ENCODE measurements at regions not wholly inside any gene's neighbourhood (a gene's known extent, or its start where the extent isn't known, plus 50 kb on each side); places are given as distances from the start of the nearest gene placed in this dataset.

DNA sequence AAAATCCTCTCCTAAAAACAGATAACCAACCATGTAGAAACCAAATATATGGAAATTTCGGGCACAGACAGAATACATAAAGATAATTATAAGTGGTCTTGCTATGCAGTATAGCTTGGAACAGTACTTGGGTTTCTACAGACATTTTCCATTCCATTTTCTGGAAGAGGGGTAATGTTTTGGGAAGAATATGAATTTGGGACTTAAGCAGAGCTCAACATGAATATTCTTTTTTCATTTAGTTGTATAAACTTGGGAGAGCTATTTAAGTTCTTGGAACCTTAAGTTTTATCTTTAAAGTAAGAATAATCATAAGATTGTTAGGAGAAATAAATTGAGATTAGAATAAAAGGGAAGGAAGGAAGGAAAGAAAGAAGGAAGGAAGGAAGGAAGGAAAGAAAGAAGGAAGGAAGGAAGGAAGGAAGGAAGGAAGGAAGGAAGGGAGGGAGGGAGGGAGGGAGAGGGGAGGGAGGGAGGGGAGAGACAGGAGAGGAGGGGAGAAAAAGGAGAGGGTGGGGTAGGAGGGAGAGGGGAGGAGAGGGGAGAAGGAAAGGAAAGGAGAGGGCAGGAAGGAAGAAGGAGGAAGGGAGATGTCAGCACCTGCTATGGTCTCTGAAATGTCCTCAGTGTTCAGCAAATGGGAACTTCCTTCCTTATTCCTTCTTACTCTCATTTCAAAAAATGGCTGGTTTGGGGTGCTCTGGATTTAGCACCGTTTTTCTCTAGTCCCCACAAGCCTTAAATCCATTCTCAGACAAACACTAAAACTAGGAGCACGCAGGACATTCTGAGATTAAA, 248.3 kb downstream of the LY86 start:
- no peak for DNase-seq (ENCODE audit: low spot score)
- no peak for FAIRE-seq

DNA sequence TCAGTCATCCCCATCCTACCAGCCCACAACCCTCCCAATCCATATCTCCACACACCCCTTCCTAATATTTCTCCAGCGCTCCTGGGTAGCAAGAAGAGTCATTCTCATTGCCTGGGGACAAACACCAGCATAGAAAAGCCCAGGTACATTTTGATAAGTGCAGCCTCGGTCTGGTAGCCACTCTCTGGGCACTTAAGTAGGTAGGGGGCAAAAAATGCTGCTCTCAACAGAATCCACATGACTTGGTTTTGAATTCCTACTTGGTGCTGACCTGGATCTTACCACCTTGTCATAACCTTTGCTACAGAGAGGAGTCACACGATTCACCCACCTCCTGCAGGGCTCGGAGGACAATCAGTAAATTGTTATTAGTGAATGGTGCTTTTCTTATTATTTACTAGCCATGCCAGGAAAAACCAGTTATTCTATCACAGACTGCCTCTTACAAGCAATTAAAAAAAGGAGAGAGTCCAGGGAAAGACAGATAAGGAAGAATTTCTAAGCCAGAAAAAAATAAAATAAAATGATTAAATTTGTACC, 249.1 kb downstream of the LY86 start:
- no peak for DNase-seq (ENCODE audit: low spot score)

DNA sequence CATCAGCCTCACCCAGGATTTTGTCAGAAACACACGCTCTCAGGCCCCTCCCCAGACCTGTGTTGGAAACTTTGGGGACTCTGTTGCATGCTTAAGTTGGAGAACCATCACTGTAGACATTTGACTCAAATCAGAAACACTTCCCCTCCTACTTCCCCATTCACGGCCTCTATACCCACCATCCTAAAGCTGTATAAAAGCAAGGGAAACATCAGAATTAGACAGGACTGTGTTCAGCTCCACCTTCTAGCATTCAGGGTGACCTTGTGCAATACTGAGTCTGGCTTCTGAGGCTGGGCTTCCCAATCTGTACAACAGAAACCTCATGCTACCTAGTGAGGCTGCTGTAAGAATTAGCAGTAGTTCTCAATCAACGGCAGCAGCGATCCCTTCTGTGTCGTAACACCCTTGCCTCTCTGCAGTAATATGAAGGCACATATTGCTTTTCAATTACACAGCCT, 252.3 kb downstream of the LY86 start:
- FAIRE-seq (no peak), DNase-seq (ENCODE audit: low spot score) (no peak)

More for the DNA sequence above, 249.1 kb downstream of the LY86 start:
- FAIRE-seq, result no peak

DNA sequence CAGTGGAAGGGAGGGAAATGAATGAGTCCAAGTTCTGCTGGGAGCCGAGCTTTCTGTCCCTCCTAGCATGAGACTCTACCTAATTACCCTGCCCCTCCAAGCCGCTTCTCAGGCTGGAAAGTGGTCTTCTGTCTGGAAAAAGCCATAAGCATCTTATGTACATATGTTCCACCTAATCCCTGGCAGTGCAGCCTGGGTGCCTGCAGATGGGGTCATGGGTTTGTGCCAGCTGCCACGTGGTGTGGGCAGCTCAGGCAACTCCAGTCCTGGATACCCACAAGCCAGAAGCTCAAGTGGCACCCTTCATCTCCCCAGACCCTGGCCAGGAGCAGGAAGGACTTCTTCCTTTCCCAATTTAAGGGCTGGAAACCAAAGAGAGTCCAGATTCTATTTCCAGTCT, 253.1 kb downstream of the LY86 start:
- DNase-seq (ENCODE audit: low spot score) (no peak), FAIRE-seq (no peak)

DNA sequence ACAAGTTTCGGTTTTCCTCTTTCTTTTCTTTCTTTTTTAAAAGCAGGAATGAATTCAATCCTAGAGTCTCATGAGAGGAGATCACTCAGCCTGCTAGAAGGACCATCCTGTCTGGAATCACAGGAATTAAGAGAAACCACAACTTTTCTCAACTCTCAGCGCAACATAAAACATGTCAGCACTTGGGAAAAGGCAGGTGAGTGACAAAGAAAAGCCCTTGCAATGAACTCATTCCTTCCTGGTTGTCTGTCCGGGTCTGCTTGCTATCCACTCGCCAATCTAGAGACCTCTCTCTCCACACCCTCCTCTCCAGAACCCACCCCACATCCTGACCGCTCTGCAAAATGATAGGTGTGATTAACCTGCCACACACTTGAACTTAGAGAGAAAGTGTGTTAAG, 253.8 kb downstream of the LY86 start:
- DNase-seq (ENCODE audit: low spot score) (peak; percentile 11), FAIRE-seq (no peak)

DNA sequence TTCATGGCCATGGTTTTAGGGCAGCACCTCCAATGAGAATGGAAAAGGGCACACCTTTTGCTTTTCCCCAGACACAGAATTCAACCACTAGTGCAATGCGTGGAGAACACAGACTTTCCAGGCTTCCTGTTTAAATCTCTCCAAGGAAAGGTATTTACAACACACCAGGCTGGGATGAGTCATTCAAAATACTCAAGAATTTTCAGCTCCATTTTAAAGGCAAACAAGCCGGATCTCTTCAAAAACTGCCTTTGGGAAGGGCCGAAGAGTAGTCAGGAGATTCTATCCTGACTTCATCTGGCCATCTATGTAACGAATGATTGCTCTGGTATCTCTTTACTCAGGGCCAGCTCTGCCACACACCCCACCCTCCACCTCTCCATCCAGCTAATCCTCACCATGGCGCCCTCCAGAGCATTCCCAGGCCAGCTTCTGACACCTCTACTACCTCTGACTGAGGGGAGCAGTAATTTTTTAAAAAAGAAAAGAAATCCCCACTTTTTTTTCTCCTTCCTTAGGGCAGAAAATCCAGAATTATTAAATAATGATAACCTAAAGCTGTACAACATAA, 254.6 kb downstream of the LY86 start:
- FAIRE-seq (no peak), DNase-seq (ENCODE audit: low spot score) (peak; percentile 62)

DNA sequence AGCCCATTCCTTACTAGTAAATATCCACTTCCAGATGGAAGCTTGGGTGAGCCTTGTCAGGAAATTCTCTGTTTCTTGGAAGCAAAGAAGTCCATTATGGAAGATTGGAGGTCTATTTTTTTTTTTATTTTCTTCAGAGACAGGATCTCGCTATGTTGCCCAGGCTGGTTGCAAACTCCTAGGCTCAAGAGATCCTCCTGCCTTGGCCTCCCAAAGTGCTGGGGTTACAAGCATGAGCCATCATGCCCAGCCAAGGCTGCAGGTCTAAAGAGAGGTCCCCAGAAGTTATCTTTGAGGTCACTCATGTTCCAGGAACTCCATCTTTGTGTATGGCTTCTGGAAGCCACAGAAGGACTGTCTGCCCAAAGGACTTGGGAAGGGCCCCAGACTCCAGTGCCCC, 255.3 kb downstream of the LY86 start:
- no peak for DNase-seq (ENCODE audit: low spot score)
- FAIRE-seq, result no peak

DNA sequence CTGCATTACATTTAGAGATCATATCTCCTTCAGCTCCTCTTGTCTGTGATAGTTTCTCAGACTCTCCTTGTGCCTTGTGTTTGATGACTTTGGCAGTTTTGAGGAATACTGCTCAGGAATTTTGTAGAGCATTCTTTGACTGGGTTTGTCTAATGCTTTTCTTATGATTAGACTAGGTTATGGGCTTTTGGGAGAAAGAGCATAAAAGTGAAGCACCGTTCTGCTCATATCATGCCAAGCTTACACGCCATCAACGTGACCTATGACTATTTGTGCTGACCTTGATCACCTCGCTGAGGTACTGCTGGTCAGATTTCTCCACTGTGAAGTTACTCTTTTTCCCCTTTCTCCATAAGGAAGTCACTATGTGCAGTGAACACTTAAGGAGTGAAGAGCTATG, 256.0 kb downstream of the LY86 start:
- DNase-seq (ENCODE audit: low spot score) (no peak), FAIRE-seq (no peak)

DNA sequence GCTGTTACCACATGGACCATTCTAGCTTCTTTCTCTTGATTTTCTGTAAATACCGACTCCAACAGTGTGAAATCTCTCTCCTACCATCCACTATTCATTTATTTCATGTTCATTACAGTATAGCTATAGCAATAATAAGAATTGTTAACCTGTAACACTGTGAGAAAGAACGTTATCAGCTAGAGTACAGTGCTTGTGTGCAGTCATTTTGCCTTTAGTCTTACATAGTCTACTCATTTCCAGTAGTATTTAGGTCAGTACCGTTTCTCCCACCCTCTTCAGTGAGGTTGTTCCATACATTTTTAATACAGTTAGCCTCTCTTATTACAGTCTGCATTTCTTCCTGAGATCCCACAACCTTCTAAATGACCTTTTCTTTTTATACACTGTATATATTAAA, 257.1 kb downstream of the LY86 start:
- FAIRE-seq (no peak), DNase-seq (ENCODE audit: low spot score) (no peak)

DNA sequence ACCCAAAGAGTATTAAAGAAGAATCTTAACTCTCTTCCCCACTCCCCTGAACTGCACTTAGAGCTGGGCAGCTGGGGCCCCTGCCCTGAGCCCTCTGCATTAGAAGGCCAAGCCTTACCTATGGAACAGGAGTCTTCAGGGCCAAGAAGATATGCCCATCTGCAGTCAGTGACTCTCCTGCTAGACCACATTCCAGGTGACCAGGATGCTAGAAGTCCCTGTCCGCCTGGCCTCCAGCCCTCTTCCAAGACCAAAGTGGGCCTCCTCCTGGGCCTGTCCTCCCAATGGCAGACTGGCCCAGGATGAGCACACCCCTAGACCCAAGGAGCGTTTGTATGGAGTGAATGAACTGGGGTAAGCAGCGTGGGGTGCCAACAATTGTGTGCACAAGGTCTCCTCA, 259.1 kb downstream of the LY86 start:
- DNase-seq (ENCODE audit: low spot score) (no peak), FAIRE-seq (no peak)

DNA sequence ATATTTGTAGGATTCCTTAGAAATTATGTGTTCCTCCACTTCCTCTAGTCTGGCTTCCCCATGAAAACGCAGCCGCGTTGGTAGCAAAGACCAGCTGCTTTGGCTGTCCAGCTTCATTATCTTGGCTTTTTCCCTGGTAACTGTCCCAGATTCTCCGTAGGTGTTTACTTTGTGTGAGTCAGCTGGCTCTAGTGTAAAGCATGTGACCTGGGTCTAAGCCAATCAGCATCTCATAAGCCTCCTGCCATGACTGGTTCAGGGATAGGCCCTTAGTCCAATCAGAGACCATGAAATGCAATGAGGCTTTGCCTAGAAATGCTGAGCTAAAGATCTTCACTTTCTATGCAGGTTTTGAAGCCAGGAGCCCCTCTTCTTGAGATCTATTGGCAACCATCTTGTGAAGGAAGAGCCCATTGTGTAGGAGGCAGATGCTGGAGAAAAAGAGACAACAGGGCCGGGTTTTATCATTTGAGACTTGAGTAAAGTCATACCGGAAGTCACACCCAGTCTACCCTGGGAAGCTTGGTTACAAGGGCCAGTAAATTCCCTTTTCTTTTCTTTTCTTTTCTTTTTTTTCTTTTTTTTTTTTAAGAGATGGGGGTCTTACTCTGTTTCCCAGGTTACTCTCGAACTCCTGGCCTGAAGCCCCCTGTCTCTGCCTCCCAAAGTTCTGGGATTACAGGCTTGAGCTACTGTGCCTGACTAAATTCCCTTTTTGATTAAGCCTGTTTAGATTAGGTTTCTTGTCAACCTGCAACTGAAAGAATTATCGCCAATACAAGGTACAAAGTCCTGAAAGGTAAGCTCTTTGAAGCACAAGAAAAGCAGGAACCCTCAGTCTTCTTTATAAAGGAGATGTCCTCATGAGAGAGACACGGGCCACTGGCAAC, 256.5 kb upstream of the RREB1 start:
- FAIRE-seq, result no peak

DNA sequence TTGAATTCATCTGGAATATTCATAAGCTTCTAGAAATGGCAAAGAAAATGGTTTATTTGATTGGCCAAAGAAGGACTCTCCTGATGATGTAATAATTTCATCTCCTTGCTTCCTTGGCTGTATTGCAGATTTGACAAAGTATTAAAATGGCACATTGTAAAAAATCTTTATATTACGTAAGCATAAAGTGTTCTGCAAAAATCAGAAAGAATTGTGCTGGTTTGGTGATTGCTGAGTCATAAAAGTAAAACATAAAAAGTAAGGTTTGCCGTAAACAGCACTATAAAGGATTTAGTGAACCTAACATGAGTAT, 255.9 kb upstream of the RREB1 start:
- DNase-seq (ENCODE audit: low spot score), result no peak
- FAIRE-seq, result no peak

More for the DNA sequence above, 256.5 kb upstream of the RREB1 start:
- peak; percentile 87 for DNase-seq (ENCODE audit: low spot score)

DNA sequence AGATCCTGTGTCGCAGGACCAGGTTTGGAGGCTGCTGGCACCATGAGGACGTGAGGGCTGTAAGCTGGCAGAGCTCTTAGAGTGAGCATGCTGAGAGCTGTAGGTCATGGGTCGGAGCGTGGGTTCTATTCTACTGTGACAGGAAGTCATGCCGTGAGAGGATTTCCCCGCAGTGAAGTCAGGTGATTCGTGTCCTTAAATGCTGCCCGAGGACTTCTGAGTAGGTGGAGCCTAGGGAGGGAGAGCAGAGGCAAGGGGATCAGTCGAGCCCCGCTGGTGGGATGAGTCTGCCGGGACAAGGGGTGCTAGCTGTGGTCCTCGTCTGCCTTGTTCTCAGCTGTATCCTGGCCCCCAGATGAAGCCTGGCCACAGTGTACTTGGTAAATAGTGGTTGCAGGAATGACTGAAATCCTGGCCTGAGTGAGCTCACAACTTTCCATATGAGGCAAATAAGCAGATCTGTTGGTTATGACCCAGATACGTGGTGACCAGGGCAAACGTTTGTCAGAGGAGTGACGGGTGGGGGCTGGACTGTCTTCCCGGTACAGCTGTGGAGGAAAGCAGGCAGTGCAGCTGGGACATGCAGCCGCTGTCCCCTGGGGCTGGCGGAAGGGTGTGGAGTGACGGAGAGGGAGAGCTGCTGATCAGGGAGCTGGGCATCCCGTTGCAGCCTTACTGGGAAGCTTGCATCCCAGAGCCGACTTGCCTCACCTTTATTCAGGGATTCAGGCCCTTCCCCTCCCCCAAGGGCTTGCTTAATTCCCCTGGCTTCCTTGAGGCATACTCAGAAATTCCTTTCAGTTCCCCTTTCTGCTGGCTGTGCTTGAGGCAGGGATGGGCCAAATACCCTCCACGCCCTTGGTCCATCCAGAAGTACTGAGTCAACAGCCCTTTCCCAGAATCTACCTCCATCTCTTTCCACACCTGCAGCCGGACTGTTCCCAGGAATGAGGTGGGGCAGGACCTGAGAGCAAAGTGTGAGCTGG, 250.9 kb upstream of the RREB1 start:
- FAIRE-seq (no peak), DNase-seq (ENCODE audit: low spot score) (peak; percentile 17)

DNA sequence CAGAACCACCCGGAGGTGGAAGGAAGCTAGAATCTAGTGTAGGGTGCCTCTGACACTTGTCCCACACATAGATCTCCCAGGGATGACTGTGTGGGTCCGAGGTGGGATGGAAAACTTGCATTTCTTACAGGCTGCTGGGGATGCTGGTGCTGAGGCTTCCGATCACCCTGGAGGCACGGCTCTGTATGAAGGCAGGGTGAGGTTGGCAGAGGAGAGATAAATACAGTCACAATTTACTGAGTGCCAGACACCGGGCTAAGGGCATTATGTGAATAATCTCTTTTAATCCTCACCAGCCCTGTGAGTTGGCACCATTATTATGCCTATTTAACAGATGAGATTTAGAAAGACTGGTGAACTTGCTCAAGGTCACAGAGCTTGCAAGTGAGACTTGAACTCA, 250.2 kb upstream of the RREB1 start:
- FAIRE-seq (no peak), DNase-seq (ENCODE audit: low spot score) (no peak)

DNA sequence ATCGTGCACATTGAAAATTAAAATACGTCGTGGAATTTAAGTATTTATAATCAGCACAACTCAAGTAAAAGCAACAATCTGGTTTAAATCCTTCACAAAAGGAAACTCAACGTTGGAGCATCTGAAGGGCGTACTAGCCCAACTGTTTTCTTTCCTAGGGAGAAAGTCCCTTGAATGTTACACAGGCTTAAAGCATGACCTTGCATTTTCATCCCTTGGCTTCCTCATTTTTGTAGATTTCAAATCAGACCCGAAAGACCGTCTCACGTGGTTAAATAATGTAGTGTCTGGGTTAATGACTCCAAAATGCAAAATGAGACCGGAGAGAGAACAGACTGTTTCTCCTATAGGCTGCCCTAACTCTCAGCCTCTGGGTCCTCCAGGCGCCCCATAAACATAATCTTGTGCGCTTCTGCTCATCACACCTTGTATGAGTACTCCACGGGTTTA, 249.2 kb upstream of the RREB1 start:
- no peak for DNase-seq (ENCODE audit: low spot score)
- FAIRE-seq, result no peak

DNA sequence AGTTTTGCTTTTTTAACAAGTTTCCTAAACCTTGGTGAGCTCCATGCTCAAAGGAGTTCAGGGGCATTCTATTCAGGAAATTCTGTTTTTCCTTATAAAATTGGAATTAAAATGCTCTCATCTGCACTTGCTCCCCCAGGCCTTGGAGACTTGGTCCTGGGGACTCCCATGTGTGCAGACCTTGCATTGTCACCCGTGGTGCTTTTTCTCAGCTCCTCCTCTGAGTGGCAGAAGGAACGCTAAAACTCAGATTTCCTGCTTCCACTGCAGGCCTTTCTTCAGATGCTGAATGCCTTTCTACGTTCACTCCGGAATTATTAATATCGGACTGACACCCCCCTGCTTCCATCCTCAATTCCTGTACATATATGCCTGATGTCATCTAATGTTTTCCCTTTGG, 248.7 kb upstream of the RREB1 start:
- FAIRE-seq (no peak), DNase-seq (ENCODE audit: low spot score) (no peak)

DNA sequence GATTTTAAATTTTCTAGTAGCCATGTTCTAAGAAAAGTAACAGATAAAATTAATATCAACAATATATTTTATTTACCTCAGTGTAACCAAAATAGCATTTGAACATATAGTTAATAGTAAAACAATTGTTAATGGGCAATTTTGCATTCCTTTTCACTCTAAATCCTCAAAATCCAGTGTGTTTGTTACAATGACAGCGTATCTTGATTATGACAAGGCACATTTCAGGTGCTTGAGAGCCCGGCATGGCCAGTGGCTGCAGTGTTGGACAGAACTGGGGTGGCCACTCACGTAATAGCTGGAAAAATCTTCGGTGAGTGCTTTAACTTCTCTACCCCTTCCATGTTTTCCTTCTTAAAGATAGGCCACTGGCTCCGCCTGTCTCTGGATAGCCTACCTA, 248.0 kb upstream of the RREB1 start:
- FAIRE-seq (no peak), DNase-seq (ENCODE audit: low spot score) (no peak)

DNA sequence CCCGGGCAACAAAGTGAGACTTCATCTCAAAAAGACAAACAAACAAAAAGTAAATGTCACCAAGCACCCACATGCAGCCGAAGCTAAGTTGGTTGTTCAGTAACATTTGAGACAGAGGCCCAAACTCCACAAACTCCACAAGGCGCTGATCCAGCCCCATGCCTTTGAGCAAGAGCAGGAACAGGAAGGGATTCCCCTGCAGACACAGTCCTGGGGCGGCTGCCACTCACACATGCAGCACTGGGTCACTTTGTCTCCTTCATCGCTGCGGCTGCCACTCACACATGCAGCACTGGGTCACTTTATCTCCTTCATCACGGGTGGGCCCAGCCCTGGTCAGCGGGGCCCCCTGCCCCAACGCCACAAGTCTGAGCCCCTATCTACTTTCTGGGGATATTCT, 246.9 kb upstream of the RREB1 start:
- no peak for FAIRE-seq
- DNase-seq (ENCODE audit: low spot score), result no peak

DNA sequence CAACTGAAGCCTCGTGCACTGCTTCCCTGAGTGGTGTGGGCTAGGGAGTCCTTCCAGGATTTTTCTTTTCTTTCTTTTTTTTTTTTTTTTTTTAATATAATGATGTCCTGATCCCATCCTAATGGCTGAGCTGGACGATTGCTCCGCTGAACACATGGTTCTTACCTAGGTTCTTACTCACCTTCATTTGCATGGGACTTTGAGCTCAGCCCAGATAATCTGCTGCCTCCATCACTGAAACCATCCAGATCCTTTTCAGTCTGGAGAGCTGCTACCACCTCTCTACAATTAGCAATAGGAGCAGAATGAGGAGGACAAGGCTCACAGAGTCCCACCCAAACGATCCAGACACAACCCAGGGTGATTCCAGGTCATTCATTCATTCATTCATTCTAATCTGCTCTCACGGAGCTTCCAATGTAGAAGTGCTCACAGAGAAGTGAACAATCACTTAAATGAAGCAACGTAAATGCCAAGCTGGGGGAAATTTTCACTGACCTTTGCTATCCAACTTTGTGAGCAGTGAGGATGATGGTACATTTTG, 246.3 kb upstream of the RREB1 start:
- no peak for FAIRE-seq
- DNase-seq (ENCODE audit: low spot score), result no peak

DNA sequence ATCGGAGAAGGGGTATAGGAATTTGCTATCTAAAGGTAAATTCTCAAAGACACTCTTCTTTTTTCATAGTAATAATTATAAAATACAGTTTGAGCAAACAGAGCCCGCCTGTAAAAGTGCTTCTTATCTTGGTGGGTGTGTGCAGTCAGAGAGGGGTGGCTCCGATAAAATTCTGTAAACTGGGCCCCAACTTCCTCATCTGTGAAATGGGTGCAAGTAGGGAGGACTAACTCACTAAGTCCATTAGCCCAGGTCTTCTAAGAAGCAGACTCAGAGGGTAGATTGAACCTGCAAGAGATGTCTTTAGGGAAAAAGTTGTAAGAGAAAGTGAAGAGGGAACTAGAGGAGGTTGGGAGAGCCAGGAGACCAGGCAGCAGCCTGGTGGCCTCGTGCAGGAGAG, 245.8 kb upstream of the RREB1 start:
- no peak for DNase-seq (ENCODE audit: low spot score)
- FAIRE-seq, result no peak
